Lung microvascular endothelial cell (primary cell): ENCODE measurements at regions not wholly inside any gene's neighbourhood (a gene's known extent, or its start where the extent isn't known, plus 50 kb on each side); places are given as distances from the start of the nearest gene placed in this dataset.

Source experiments
- DNase-seq, 2 donors: peaks; one replicate each; pipeline versions ENCODE4 v3.0.0 to v3.0.0-alpha.2; 2010; ENCODE audit warnings: low read depth in 2 of 2

GRCh38 chr14:38848243-38848935, 254.6 kb downstream of the SEC23A start:
- no peak for DNase-seq

- no peak for DNase-seq
Measured at GRCh38 chr14:38847161-38847560, 255.9 kb downstream of the SEC23A start.

GRCh38 chr14:38839694-38840365, 263.2 kb downstream of the SEC23A start:
- DNase-seq: peak in 1 of 2 donors; percentile 93

GRCh38 chr14:38838979-38839323, 264.1 kb downstream of the SEC23A start:
- no peak for DNase-seq

- no peak for DNase-seq
Measured at GRCh38 chr14:38838049-38838978, 264.7 kb downstream of the SEC23A start.

GRCh38 chr14:38837343-38838048, 265.5 kb downstream of the SEC23A start:
- DNase-seq: no peak

- no peak for DNase-seq
Measured at GRCh38 chr14:38836539-38836938, 266.5 kb downstream of the SEC23A start.

GRCh38 chr14:38835874-38836273, 267.2 kb downstream of the SEC23A start:
- DNase-seq: no peak

GRCh38 chr14:38828183-38828827, 274.7 kb downstream of the SEC23A start:
- no peak for DNase-seq

GRCh38 chr14:38824706-38825105, 278.3 kb downstream of the SEC23A start:
- DNase-seq: no peak

- DNase-seq: no peak
Measured at GRCh38 chr14:38818555-38818954, 284.5 kb downstream of the SEC23A start.

- no peak for DNase-seq
Measured at GRCh38 chr14:38808734-38809455, 294.1 kb downstream of the SEC23A start.

GRCh38 chr14:38799671-38800070, 303.4 kb downstream of the SEC23A start:
- DNase-seq: no peak

- no peak for DNase-seq
Measured at GRCh38 chr14:38794677-38795076, 308.4 kb downstream of the SEC23A start.

- DNase-seq: no peak
Measured at GRCh38 chr14:38791862-38792261, 311.2 kb downstream of the SEC23A start.

- DNase-seq: no peak
Measured at GRCh38 chr14:38790916-38791315, 312.1 kb downstream of the SEC23A start.

GRCh38 chr14:38789805-38790204, 313.2 kb downstream of the SEC23A start:
- no peak for DNase-seq

GRCh38 chr14:38788060-38788459, 315.0 kb downstream of the SEC23A start:
- no peak for DNase-seq

- DNase-seq: no peak
Measured at GRCh38 chr14:38786921-38787320, 316.1 kb downstream of the SEC23A start.

GRCh38 chr14:38777401-38777800, 325.6 kb downstream of the SEC23A start:
- no peak for DNase-seq
